ENCODE measurements at regions not wholly inside any gene's neighbourhood (a gene's known extent, or its start where the extent isn't known, plus 50 kb on each side); places are given as distances from the start of the nearest gene placed in this dataset.
A peak's percentile ranks its signal among the peaks of the same experiment; 100 is the strongest.

DNA sequence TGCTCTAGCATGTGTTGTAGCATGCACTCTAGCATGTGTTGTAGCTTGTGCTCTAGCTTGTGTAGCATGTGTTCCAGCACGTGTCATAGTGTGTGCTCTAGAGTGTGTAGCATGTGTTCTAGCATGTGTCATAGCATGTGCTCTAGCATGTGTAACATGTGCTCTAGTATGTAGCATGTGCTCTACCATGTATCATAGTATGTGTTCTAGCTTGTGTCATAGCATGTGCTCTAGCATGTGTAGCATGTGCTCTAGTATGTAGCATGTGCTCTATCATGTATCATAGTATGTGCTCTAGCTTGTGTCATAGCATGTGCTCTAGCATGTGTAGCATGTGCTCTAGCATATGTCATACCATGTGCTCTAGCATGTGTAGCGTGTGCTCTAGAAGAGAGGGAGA, 255.3 kb downstream of the ICE1 start:
- peak overlapping the region; percentile 61; the same call in 1 of the 2 replicates for H2BK15ac ChIP-seq (ENCODE audit: low read length)
- H2BK20ac ChIP-seq (ENCODE audit: low read length), result no peak overlapping the region
- H3K27me3 ChIP-seq (replicated peaks in 1 of 4; ENCODE audit: control insufficient read depth in 3 of 4, extremely low read depth in 1 of 4, insufficient read depth in 3 of 4, low read length in 3 of 4), result no peaks in the 10 kb centered on the region
- no peaks in the 10 kb centered on the region for H3K4me1 ChIP-seq (replicated peaks in 1 of 4; ENCODE audit: control insufficient read depth in 3 of 4, insufficient read depth in 4 of 4, low read length in 3 of 4)
- H3K23me2 ChIP-seq (ENCODE audit: low read depth, low read length), result no peaks in the 10 kb centered on the region
- H4K5ac ChIP-seq (ENCODE audit: insufficient read length, low read depth, low read length), result no peak overlapping the region
- DNase-seq (ENCODE audit: low read depth in 1 of 2, low spot score in 2 of 2), result no peak
- no peaks in the 10 kb centered on the region for H3K79me1 ChIP-seq (ENCODE audit: low read depth, low read length)
- no peak overlapping the region for H3K27ac ChIP-seq (ENCODE audit: low read depth, low read length)
- H3K23ac ChIP-seq (ENCODE audit: insufficient read length), result no peak overlapping the region
- 94% methylated on average over 2 of the region's 2 CpGs; no CpG with 5 or more reads in 1 of the 2 experiments for WGBS, 2 experiments (ENCODE audit: extremely low coverage in 1 of 2, insufficient coverage in 1 of 2, insufficient read length in 1 of 2, insufficient replicate concordance in 2 of 2, low coverage in 1 of 2, low lambda C conversion rate in 2 of 2, missing lambda C conversion rate in 1 of 2)
- no peak overlapping the region for H4K8ac ChIP-seq (ENCODE audit: extremely low read depth, insufficient read depth, low read length)
- H2AK5ac ChIP-seq (ENCODE audit: low read depth, low read length), result peak overlapping the region; percentile 91
- H3K4ac ChIP-seq (replicated peaks; ENCODE audit: insufficient read length, low read depth, low read length), result no peak overlapping the region
- TF ChIP-seq SIRT6 (IDR thresholded peaks at IDR 0.05; ENCODE audit: low read length) (no peak), RNF2 (IDR thresholded peaks at IDR 0.05; ENCODE audit: borderline replicate concordance, low read depth, low read length, missing control alignments, poor library complexity, severe bottlenecking) (no peak), NRF1 (IDR thresholded peaks at IDR 0.05; ENCODE audit: low read depth, low read length) (no peak), CREB1 (IDR thresholded peaks at IDR 0.05) (no peak)
- no peak overlapping the region for H2BK120ac ChIP-seq (replicated peaks; ENCODE audit: low read depth, low read length)
- no peak overlapping the region for H3K18ac ChIP-seq (ENCODE audit: extremely low read depth, low read length)
- H3K4me2 ChIP-seq (ENCODE audit: insufficient read depth in 1 of 2, low read depth in 2 of 2, low read length in 2 of 2), result no peak overlapping the region
- peak overlapping the region; percentile 63; the same call in 1 of the 2 replicates for H2BK5ac ChIP-seq (ENCODE audit: low read depth, low read length)
- H2BK12ac ChIP-seq (ENCODE audit: low read depth, low read length), result peak overlapping the region; percentile 61; the same call in 1 of the 2 replicates
- no peak overlapping the region for H3K14ac ChIP-seq (ENCODE audit: insufficient read length)
- H3K9me3 ChIP-seq (ENCODE audit: insufficient read depth in 2 of 2, low read depth in 1 of 2, low read length in 1 of 2), result peaks cover 0 to 3% of the 10 kb centered on the region in 2 experiments; a peak in 1 of 4 replicates
- no peak overlapping the region for H3K4me3 ChIP-seq (ENCODE audit: extremely low read depth in 1 of 4, insufficient read depth in 2 of 4, low read depth in 3 of 4, low read length in 4 of 4)
- no peak overlapping the region for H2AFZ ChIP-seq (ENCODE audit: low read length)
- CTCF ChIA-PET (ENCODE audit: partially characterized antibody), result no interaction called here
- peak overlapping the region; percentile 25 for H4K91ac ChIP-seq (replicated peaks; ENCODE audit: insufficient read length, low read length)
- H3K36me3 ChIP-seq (ENCODE audit: control insufficient read depth in 2 of 4, insufficient read depth in 4 of 4, low read length in 3 of 4), result no peaks in the 10 kb centered on the region
- H3K9ac ChIP-seq (replicated peaks in 1 of 4; ENCODE audit: extremely low read depth in 1 of 4, low read depth in 3 of 4, low read length in 3 of 4), result no peak overlapping the region
- POLR2A ChIA-PET (ENCODE audit: partially characterized antibody), result no interaction called here
- H4K20me1 ChIP-seq (replicated peaks in 1 of 2; ENCODE audit: control insufficient read depth in 1 of 2, insufficient read depth in 2 of 2, low read length in 2 of 2), result no peaks in the 10 kb centered on the region
- peaks cover 0 to 5% of the 10 kb centered on the region in 2 experiments; a peak in 2 of 4 replicates for H3K79me2 ChIP-seq (ENCODE audit: control insufficient read depth in 1 of 2, insufficient read depth in 2 of 2, low read length in 2 of 2)
- no peak overlapping the region for H3K56ac ChIP-seq (replicated peaks; ENCODE audit: insufficient read length, low read depth, low read length)
- FAIRE-seq, result peak; percentile 7

Data from H1 (cell line).